CD14-positive monocyte (primary cell): ENCODE measurements at regions not wholly inside any gene's neighbourhood (a gene's known extent, or its start where the extent isn't known, plus 50 kb on each side); places are given as distances from the start of the nearest gene placed in this dataset.
A peak's percentile ranks its signal among the peaks of the same experiment; 100 is the strongest.

Experiments
- DNase-seq, 3 donors: peaks; one replicate each; pipeline ENCODE4 v3.0.0-alpha.2; 2011 to 2022
- H2AFZ ChIP-seq: 2 replicates; pipeline ENCODE4 v1.6.0; 2012; ENCODE audit warnings: mild to moderate bottlenecking, low read depth, low read length, inconsistent platforms; ENCODE audit not compliant: insufficient read depth, poor library complexity, severe bottlenecking
- H3K27ac ChIP-seq, 2 donors: 1 replicate in 1 of 2; 2 replicates in 1 of 2; pipeline ENCODE4 v1.5.1; 2012 to 2013; ENCODE audit warnings: low read length in 2 of 2, control low read depth in 1 of 2, inconsistent platforms in 1 of 2, low read depth in 1 of 2, mild to moderate bottlenecking in 1 of 2
- H3K27me3 ChIP-seq, 2 donors: one replicate each; pipeline versions ENCODE4 v1.6.0 to v1.6.1; 2011 to 2013; ENCODE audit warnings: low read length in 2 of 2; ENCODE audit not compliant: control insufficient read depth in 2 of 2, insufficient read depth in 2 of 2
- H3K36me3 ChIP-seq, 2 donors: replicated peaks in 1 of 2; 1 replicate in 1 of 2; 2 replicates in 1 of 2; pipeline versions ENCODE4 v1.5.1 to v1.6.1; 2012 to 2013; ENCODE audit warnings: low read length in 2 of 2, control low read depth in 1 of 2, inconsistent platforms in 1 of 2, mild to moderate bottlenecking in 1 of 2; ENCODE audit not compliant: insufficient read depth in 2 of 2, control insufficient read depth in 1 of 2
- H3K4me1 ChIP-seq, 2 donors: 1 replicate in 1 of 2; 2 replicates in 1 of 2; pipeline versions ENCODE4 v1.5.1 to v1.6.1; 2012 to 2013; ENCODE audit warnings: low read length in 2 of 2, control low read depth in 1 of 2, inconsistent platforms in 1 of 2, mild to moderate bottlenecking in 1 of 2, moderate library complexity in 1 of 2; ENCODE audit not compliant: insufficient read depth in 2 of 2, control insufficient read depth in 1 of 2
- H3K4me2 ChIP-seq: replicated peaks from 2 replicates; pipeline ENCODE3; 2012; ENCODE audit warnings: low read length, moderate library complexity, mild to moderate bottlenecking; ENCODE audit not compliant: poor library complexity, severe bottlenecking; ENCODE audit errors: extremely low read depth
- H3K4me3 ChIP-seq, 3 experiments: fragments of 200-600 bp in 1 of 3; sonication (generic) in 1 of 3; replicated peaks in 1 of 3; 1 replicate in 2 of 3; 2 replicates in 1 of 3; pipeline ENCODE4 v1.5.1; 2011 to 2013; ENCODE audit warnings: low read length in 3 of 3, mild to moderate bottlenecking in 3 of 3, control low read depth in 2 of 3, low read depth in 2 of 3, inconsistent platforms in 1 of 3, moderate library complexity in 1 of 3
- H3K79me2 ChIP-seq: 2 replicates; pipeline ENCODE4 v1.6.0; 2012; ENCODE audit warnings: mild to moderate bottlenecking, control low read depth, inconsistent platforms, low read length, moderate library complexity; ENCODE audit not compliant: insufficient read depth
- H3K9ac ChIP-seq: 2 replicates; pipeline ENCODE4 v1.6.0; 2017; ENCODE audit warnings: low read length, mild to moderate bottlenecking; ENCODE audit not compliant: insufficient read depth, poor library complexity, severe bottlenecking
- H3K9me3 ChIP-seq, 2 donors: replicated peaks in 1 of 2; 1 replicate in 1 of 2; 2 replicates in 1 of 2; pipeline versions ENCODE4 v1.5.1 to v1.6.1; 2012 to 2013; ENCODE audit warnings: low read length in 2 of 2, control low read depth in 1 of 2; ENCODE audit not compliant: control insufficient read depth in 1 of 2, insufficient read depth in 1 of 2
- H4K20me1 ChIP-seq: 2 replicates; pipeline ENCODE4 v1.6.0; 2012; ENCODE audit warnings: mild to moderate bottlenecking, low read length, control low read depth, moderate library complexity; ENCODE audit not compliant: insufficient read depth
- H3K27ac Mint-ChIP-seq, 7 donors: one replicate each; pipeline ENCODE4 v1.8.0; 2020; ENCODE audit warnings: mild to moderate bottlenecking in 7 of 7, mixed read lengths in 7 of 7, moderate library complexity in 6 of 7, inconsistent platforms in 2 of 7
- H3K27me3 Mint-ChIP-seq, 3 donors: one replicate each; pipeline ENCODE4 v1.8.0; 2021 to 2022; ENCODE audit warnings: low read depth in 3 of 3, mild to moderate bottlenecking in 3 of 3, mixed read lengths in 3 of 3, moderate library complexity in 3 of 3, inconsistent platforms in 1 of 3
- H3K36me3 Mint-ChIP-seq, 2 donors: one replicate each; pipeline ENCODE4 v1.8.0; 2020; ENCODE audit warnings: mixed read lengths in 2 of 2, inconsistent platforms in 1 of 2, mild to moderate bottlenecking in 1 of 2
- H3K4me1 Mint-ChIP-seq: one replicate; pipeline ENCODE4 v1.8.0; 2020; ENCODE audit warnings: mild to moderate bottlenecking, mixed read lengths
- H3K4me3 Mint-ChIP-seq, 2 donors: one replicate each; pipeline ENCODE4 v1.8.0; 2020; ENCODE audit warnings: mild to moderate bottlenecking in 2 of 2, mixed read lengths in 2 of 2, moderate library complexity in 1 of 2
- H3K9me3 Mint-ChIP-seq, 7 donors: one replicate each; pipeline ENCODE4 v1.8.0; 2020 to 2022; ENCODE audit warnings: mixed read lengths in 7 of 7, mild to moderate bottlenecking in 6 of 7, moderate library complexity in 6 of 7, inconsistent platforms in 2 of 7
- WGBS: methylation state at CpG from one replicate; pipeline ENCODE4 v1.1.5; 2013; ENCODE audit warnings: missing lambda C conversion rate; ENCODE audit not compliant: insufficient coverage; 5-methylcytosine and 5-hydroxymethylcytosine counted together
- intact Hi-C, 2 donors: fragments of 100-400 bp; cut with micrococcal nuclease; formaldehyde crosslinking; loops; one replicate each; pipeline versions ENCODE4 v1.15.0 to v1.15.1; 2023
- TF ChIP-seq, protein P1 (sequence below): fragments of 200-600 bp; IDR thresholded peaks from one replicate; pipeline ENCODE4 v1.8.0; 2022; ENCODE audit warnings: antibody characterized with exemption, mild to moderate bottlenecking

DNA sequence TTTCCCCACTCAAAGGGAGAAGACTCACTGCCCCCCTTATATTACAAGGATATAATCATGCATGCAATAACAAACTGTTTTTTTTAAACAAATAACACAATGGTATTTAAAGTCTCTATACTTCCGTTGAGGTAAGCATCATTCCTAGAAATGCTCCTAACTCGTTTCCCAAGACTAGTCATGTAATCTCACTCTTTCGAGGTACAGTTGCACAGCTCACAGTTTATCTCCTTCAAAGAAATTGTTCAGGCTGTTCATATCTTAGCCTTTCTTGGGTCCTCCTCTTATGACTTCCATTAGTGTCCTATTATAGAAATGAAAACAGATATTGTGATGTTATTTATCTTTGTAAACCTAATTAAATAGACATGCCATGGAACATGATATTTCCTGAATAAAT lies 705.0 kb downstream of the KCNT2 start:
- Mint-ChIP-seq H3K4me1 (peaks cover 10% of the 10 kb centered on the region), H3K9me3 (no peaks in the 10 kb centered on the region), H3K36me3 (no peaks in the 10 kb centered on the region), H3K27ac (no peak overlapping the region), H3K4me3 (no peak overlapping the region), H3K27me3 (no peaks in the 10 kb centered on the region)
- Histone ChIP-seq H3K4me3 (no peak overlapping the region), H3K79me2 (no peaks in the 10 kb centered on the region), H3K4me1 (peaks cover 3 to 10% of the 10 kb centered on the region in 2 donors), H3K4me2 (no peak overlapping the region), H2AFZ (peak overlapping the region; percentile 23), H3K36me3 (no peaks in the 10 kb centered on the region), H4K20me1 (no peaks in the 10 kb centered on the region), H3K27me3 (no peaks in the 10 kb centered on the region), H3K9ac (no peak overlapping the region), H3K27ac (no peak overlapping the region), H3K9me3 (no peaks in the 10 kb centered on the region)
- TF ChIP-seq, protein P1, sequence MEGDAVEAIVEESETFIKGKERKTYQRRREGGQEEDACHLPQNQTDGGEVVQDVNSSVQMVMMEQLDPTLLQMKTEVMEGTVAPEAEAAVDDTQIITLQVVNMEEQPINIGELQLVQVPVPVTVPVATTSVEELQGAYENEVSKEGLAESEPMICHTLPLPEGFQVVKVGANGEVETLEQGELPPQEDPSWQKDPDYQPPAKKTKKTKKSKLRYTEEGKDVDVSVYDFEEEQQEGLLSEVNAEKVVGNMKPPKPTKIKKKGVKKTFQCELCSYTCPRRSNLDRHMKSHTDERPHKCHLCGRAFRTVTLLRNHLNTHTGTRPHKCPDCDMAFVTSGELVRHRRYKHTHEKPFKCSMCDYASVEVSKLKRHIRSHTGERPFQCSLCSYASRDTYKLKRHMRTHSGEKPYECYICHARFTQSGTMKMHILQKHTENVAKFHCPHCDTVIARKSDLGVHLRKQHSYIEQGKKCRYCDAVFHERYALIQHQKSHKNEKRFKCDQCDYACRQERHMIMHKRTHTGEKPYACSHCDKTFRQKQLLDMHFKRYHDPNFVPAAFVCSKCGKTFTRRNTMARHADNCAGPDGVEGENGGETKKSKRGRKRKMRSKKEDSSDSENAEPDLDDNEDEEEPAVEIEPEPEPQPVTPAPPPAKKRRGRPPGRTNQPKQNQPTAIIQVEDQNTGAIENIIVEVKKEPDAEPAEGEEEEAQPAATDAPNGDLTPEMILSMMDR: no peak
- intact Hi-C loops: no loop called here
- no peak for DNase-seq
- 97% methylated on average over 3 of the region's 3 CpGs for WGBS

DNA sequence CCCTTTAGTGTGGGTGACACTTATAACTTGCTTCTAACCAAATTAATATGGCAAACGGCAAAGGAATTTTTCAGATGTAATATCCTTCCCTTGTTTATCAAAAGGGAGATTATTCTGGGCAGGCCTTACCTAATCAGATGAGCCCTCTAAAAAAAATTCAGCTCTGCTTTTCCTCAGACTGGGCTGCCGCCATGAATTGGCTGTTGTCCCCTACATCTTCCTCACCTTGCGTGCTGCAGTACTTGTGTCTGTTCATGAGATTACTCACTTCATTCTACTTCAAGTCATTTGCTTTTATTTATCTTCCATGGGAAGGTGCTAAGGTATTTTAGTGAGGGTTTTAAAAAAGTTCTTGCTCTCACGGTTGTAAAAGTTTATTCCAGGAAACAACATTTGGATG lies 705.5 kb downstream of the KCNT2 start:
- H3K4me3 Mint-ChIP-seq: no peak overlapping the region
- Histone ChIP-seq H3K4me2 (no peak overlapping the region), H3K36me3 (no peaks in the 10 kb centered on the region), H3K79me2 (no peaks in the 10 kb centered on the region), H3K27me3 (no peaks in the 10 kb centered on the region), H2AFZ (peak overlapping the region; percentile 23), H3K27ac (no peak overlapping the region), H4K20me1 (no peaks in the 10 kb centered on the region), H3K4me1 (peaks cover 3 to 5% of the 10 kb centered on the region in 2 donors), H3K9ac (no peak overlapping the region), H3K9me3 (no peaks in the 10 kb centered on the region), H3K4me3 (no peak overlapping the region)
- no peak for DNase-seq
- no peak overlapping the region for H3K27ac Mint-ChIP-seq
- 80% methylated on average over 2 of the region's 4 CpGs for WGBS
- no peaks in the 10 kb centered on the region for H3K9me3 Mint-ChIP-seq
- no peaks in the 10 kb centered on the region for H3K27me3 Mint-ChIP-seq
- TF ChIP-seq, protein P1: no peak
- no peaks in the 10 kb centered on the region for H3K36me3 Mint-ChIP-seq
- intact Hi-C loops: no loop called here
- H3K4me1 Mint-ChIP-seq: peaks cover 6% of the 10 kb centered on the region
